ENCODE measurements at regions not wholly inside any gene's neighbourhood (a gene's known extent, or its start where the extent isn't known, plus 50 kb on each side); places are given as distances from the start of the nearest gene placed in this dataset.

GRCh38 chr1:222129041-222129440 is 387.2 kb upstream of the DUSP10 start:
- no peak for TF ChIP-seq CTCF (IDR thresholded peaks at IDR 0.05 in 2 of 3, conservative IDR thresholded peaks at IDR 0.05 in 1 of 3; ENCODE audit: borderline replicate concordance in 1 of 3, insufficient read depth in 1 of 3, low read depth in 2 of 3, low read length in 2 of 3)
- no peak for TF ChIP-seq YY1 (IDR thresholded peaks at IDR 0.05; ENCODE audit: extremely low read depth, insufficient replicate concordance, low read depth, low read length)
- no peak for TF ChIP-seq CEBPB (IDR thresholded peaks at IDR 0.05; ENCODE audit: low read depth)
- TF ChIP-seq ZFX (IDR thresholded peaks at IDR 0.05), result no peak
- no peak for TF ChIP-seq POLR2A (IDR thresholded peaks at IDR 0.05; ENCODE audit: borderline replicate concordance, extremely low read depth, insufficient read depth, insufficient read length)
- no peak for TF ChIP-seq POLR2AphosphoS5 (IDR thresholded peaks at IDR 0.05; ENCODE audit: low read depth, low read length)
- no peak for TF ChIP-seq SP1 (IDR thresholded peaks at IDR 0.05; ENCODE audit: low read depth)
- no peak for TF ChIP-seq RAD21 (IDR thresholded peaks at IDR 0.05; ENCODE audit: low read depth)
- no peak for TF ChIP-seq EZH2phosphoT487 (IDR thresholded peaks at IDR 0.05; ENCODE audit: borderline replicate concordance)
- TF ChIP-seq SIN3A (IDR thresholded peaks at IDR 0.05; ENCODE audit: low read depth), result no peak
- TF ChIP-seq EZH2 (IDR thresholded peaks at IDR 0.05), result no peak
- no peak for TF ChIP-seq ELF1 (IDR thresholded peaks at IDR 0.05; ENCODE audit: borderline replicate concordance, low read depth)
- no peak for TF ChIP-seq EGR1 (IDR thresholded peaks at IDR 0.05; ENCODE audit: low read depth)

All from HCT116 (cell line).